Uterus (tissue), 2 donors: ENCODE measurements at regions not wholly inside any gene's neighbourhood (a gene's known extent, or its start where the extent isn't known, plus 50 kb on each side); places are given as distances from the start of the nearest gene placed in this dataset.

Experiments used
- POLR2A ChIP-seq, 2 donors: fragments of 450-650 bp; IDR thresholded peaks; one replicate each; pipeline ENCODE4 v1.6.1; 2016; ENCODE audit warnings: antibody characterized with exemption in 2 of 2, mild to moderate bottlenecking in 1 of 2, moderate library complexity in 1 of 2
- TF ChIP-seq, protein P1 (sequence below), 4 experiments: fragments of 200-600 bp in 2 of 4; fragments of 450-650 bp in 2 of 4; sonication (generic) in 2 of 4; IDR thresholded peaks; one replicate each; pipeline ENCODE4 v1.5.1; 2016 to 2019; ENCODE audit warnings: antibody characterized with exemption in 4 of 4, mild to moderate bottlenecking in 2 of 4, moderate library complexity in 1 of 4

DNA sequence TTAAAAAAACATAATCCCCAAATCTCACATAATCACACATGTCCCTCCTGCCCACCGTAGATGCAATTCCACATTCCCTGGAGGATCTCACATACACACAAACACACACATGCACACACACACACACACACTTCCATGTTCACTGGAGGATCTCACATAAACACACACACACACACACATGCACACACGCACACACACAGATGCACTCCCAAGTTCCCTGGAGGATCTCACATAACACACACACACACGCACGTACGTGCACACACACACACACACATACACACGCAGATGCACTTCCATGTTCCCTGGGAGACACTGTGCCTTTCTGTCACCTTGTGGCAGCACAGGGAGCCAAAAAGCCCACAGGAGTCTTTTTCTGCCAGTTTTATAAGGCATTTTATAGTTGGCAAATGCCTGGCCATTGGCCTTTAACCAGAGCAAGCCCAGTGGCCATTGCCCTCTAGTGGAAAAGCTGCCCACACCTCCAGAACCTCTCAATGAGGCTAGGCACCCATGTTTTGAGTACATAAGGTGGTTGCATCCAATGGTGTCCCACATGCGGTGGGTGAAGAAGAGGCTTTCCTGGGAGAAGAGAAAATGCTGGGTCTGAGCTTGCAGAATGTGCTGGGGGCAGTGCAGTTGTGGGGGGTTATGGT is 115.4 kb upstream of the ACBD5 start:
- TF ChIP-seq, protein P1, sequence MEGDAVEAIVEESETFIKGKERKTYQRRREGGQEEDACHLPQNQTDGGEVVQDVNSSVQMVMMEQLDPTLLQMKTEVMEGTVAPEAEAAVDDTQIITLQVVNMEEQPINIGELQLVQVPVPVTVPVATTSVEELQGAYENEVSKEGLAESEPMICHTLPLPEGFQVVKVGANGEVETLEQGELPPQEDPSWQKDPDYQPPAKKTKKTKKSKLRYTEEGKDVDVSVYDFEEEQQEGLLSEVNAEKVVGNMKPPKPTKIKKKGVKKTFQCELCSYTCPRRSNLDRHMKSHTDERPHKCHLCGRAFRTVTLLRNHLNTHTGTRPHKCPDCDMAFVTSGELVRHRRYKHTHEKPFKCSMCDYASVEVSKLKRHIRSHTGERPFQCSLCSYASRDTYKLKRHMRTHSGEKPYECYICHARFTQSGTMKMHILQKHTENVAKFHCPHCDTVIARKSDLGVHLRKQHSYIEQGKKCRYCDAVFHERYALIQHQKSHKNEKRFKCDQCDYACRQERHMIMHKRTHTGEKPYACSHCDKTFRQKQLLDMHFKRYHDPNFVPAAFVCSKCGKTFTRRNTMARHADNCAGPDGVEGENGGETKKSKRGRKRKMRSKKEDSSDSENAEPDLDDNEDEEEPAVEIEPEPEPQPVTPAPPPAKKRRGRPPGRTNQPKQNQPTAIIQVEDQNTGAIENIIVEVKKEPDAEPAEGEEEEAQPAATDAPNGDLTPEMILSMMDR (IDR thresholded peaks at IDR 0.05), result no peak
- TF ChIP-seq POLR2A (IDR thresholded peaks at IDR 0.05), result no peak
